Osteocyte (in vitro differentiated cells): ENCODE measurements at regions not wholly inside any gene's neighbourhood (a gene's known extent, or its start where the extent isn't known, plus 50 kb on each side); places are given as distances from the start of the nearest gene placed in this dataset.

Source experiments
- DNase-seq: peaks from one replicate; pipeline ENCODE4 v3.0.0; 2021; ENCODE audit warnings: mixed read lengths; ENCODE audit not compliant: unreplicated experiment; ENCODE audit errors: extremely low spot score
- H3K27ac Mint-ChIP-seq: one replicate; pipeline ENCODE4 v1.8.0; 2021; ENCODE audit warnings: mild to moderate bottlenecking, mixed read lengths; ENCODE audit not compliant: unreplicated experiment
- H3K27me3 Mint-ChIP-seq: one replicate; pipeline ENCODE4 v1.8.0; 2021; ENCODE audit warnings: mixed read lengths; ENCODE audit not compliant: unreplicated experiment
- H3K36me3 Mint-ChIP-seq: one replicate; pipeline ENCODE4 v1.8.0; 2021; ENCODE audit warnings: mixed read lengths; ENCODE audit not compliant: unreplicated experiment
- H3K4me1 Mint-ChIP-seq: one replicate; pipeline ENCODE4 v1.8.0; 2021; ENCODE audit warnings: mixed read lengths; ENCODE audit not compliant: unreplicated experiment
- H3K4me3 Mint-ChIP-seq: one replicate; pipeline ENCODE4 v1.8.0; 2021; ENCODE audit warnings: mild to moderate bottlenecking, moderate library complexity, mixed read lengths; ENCODE audit not compliant: unreplicated experiment
- H3K9me3 Mint-ChIP-seq: one replicate; pipeline ENCODE4 v1.8.0; 2021; ENCODE audit warnings: mixed read lengths; ENCODE audit not compliant: unreplicated experiment
- TF ChIP-seq, protein P1 (sequence below): fragments of 200-600 bp; sonication (generic); IDR thresholded peaks from 2 replicates; pipeline ENCODE4 v1.5.0; 2021; ENCODE audit warnings: antibody characterized with exemption, mild to moderate bottlenecking, moderate library complexity

DNA sequence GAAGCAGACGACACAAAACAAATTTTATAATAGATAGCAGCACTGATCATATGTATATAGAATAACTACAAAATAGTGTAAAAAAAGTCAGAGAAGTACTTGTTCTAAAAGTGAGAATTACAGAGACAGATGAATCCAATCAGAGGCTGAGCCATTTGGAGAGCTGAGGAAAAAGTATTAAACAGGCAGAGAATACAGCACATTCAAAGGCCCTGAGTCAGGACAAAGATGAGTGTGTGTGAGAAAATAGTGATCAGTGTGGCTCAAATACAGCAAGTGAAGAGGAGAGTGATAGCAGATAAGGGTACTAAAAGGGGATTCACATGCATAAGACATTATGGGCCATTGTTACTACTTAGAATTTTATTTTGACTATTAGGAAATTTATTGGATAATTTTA, 430.6 kb upstream of the BRINP3 start:
- Mint-ChIP-seq H3K9me3 (no peaks in the 10 kb centered on the region), H3K36me3 (no peaks in the 10 kb centered on the region), H3K4me3 (no peak overlapping the region), H3K4me1 (peaks cover 13% of the 10 kb centered on the region), H3K27ac (no peak overlapping the region), H3K27me3 (no peaks in the 10 kb centered on the region)
- DNase-seq = no peak
- TF ChIP-seq, protein P1, sequence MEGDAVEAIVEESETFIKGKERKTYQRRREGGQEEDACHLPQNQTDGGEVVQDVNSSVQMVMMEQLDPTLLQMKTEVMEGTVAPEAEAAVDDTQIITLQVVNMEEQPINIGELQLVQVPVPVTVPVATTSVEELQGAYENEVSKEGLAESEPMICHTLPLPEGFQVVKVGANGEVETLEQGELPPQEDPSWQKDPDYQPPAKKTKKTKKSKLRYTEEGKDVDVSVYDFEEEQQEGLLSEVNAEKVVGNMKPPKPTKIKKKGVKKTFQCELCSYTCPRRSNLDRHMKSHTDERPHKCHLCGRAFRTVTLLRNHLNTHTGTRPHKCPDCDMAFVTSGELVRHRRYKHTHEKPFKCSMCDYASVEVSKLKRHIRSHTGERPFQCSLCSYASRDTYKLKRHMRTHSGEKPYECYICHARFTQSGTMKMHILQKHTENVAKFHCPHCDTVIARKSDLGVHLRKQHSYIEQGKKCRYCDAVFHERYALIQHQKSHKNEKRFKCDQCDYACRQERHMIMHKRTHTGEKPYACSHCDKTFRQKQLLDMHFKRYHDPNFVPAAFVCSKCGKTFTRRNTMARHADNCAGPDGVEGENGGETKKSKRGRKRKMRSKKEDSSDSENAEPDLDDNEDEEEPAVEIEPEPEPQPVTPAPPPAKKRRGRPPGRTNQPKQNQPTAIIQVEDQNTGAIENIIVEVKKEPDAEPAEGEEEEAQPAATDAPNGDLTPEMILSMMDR = no peak

DNA sequence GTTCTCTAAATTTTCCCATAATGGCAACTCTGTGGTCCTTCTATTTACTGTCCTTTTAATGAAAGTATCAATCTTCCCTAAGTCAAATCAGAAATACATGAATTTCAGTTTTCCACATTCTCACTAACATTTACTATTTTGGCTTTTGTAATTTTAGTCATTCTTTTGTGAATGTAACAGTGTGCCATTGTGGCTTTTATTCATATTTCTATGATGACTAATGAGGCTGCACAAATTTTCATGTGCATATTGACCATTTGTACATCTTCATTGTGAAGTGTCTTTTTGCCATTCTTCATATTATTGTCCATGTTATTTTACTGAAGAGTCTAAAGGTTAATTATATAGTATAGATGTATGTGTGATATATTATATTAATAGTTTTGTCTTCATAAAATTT, 431.0 kb upstream of the BRINP3 start:
- Mint-ChIP-seq H3K4me3 (no peak overlapping the region), H3K9me3 (no peaks in the 10 kb centered on the region), H3K27me3 (no peaks in the 10 kb centered on the region), H3K4me1 (peaks cover 11% of the 10 kb centered on the region), H3K36me3 (no peaks in the 10 kb centered on the region), H3K27ac (peak overlapping the region; percentile 12)
- no peak for DNase-seq
- TF ChIP-seq, protein P1 = no peak

DNA sequence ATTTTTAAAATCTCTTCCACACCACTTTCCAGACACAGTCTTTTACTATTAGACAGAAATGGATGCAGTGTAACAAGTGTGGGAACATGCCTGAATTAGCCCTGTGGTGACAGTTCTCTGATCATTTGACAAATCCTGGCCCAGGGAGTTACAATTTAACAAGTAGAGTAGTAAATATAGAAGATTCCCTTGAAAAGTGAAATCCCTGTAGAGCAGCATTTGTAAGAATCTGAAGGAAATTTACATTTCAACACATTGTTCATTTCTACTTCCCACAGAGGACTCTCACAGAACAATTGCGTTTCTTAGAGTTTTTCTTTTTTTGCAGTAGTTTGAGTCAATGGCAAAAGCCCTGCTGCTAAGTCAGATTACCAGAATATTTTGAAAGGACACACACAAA, 458.3 kb upstream of the BRINP3 start:
- Mint-ChIP-seq H3K27me3 (peaks cover 3% of the 10 kb centered on the region), H3K4me1 (no peaks in the 10 kb centered on the region), H3K27ac (no peak overlapping the region), H3K9me3 (no peaks in the 10 kb centered on the region), H3K4me3 (no peak overlapping the region), H3K36me3 (no peaks in the 10 kb centered on the region)
- no peak for DNase-seq
- TF ChIP-seq, protein P1 = no peak

DNA sequence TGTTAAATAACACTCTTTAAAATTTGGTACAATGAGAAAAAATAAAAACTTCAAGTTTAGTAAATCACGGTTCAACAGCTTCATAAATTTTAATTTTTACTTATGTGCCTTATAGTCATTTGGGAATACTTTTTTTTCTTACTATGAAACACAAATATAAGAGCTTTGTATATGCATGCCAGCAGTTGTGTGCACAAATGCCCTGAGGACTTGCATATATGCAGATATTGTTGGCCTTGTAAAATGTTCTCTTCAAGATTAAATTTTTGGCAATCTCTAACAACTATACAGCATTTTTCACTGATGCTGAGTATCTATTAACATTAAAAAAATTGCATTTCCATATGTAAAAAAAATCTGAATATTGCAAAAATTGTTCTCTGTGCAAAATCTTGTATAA, 458.7 kb upstream of the BRINP3 start:
- TF ChIP-seq, protein P1 = no peak
- Mint-ChIP-seq H3K9me3 (no peaks in the 10 kb centered on the region), H3K36me3 (no peaks in the 10 kb centered on the region), H3K4me1 (no peaks in the 10 kb centered on the region), H3K4me3 (no peak overlapping the region), H3K27me3 (peaks cover 3% of the 10 kb centered on the region), H3K27ac (no peak overlapping the region)
- no peak for DNase-seq

DNA sequence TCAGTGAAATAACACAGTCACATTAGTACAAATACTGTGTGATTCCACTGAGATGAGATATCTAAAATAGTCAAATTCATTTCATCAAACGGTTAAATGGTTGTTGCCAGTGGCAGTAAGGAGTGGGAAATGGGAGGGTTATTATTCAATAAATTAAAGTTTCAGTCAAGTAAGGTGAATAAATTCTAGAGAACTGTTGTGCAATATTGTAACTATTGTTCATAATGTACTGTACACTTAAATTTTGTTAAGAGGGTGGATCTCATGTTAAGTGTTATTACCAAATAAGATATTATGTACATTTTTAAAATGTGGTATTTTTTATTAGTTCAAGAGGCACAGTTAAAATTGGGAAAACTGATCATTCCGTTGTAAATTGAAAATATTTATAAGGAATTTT, 463.3 kb upstream of the BRINP3 start:
- Mint-ChIP-seq H3K4me1 (no peaks in the 10 kb centered on the region), H3K36me3 (no peaks in the 10 kb centered on the region), H3K27me3 (no peaks in the 10 kb centered on the region), H3K4me3 (no peak overlapping the region), H3K9me3 (no peaks in the 10 kb centered on the region), H3K27ac (no peak overlapping the region)
- no peak for DNase-seq
- TF ChIP-seq, protein P1 = no peak
